SU-DHL-6 (cell line): ENCODE measurements at regions not wholly inside any gene's neighbourhood (a gene's known extent, or its start where the extent isn't known, plus 50 kb on each side); places are given as distances from the start of the nearest gene placed in this dataset.

Source experiments
- CTCF ChIP-seq: fragments of 200-600 bp; sonication (generic); IDR thresholded peaks from one replicate; pipeline ENCODE4 v1.5.1; 2017; ENCODE audit warnings: antibody characterized with exemption, mild to moderate bottlenecking, low read length, moderate library complexity; ENCODE audit not compliant: insufficient read depth, poor library complexity, severe bottlenecking
- EZH2phosphoT487 ChIP-seq: fragments of 200-600 bp; sonication (generic), shearing (Covaris generic); conservative IDR thresholded peaks from 2 replicates; pipeline ENCODE4 v1.6.1; 2018; ENCODE audit warnings: mild to moderate bottlenecking, antibody characterized with exemption, low read length, moderate library complexity, mixed read lengths

- TF ChIP-seq EZH2phosphoT487 (no peak), CTCF (no peak)
Measured at GRCh38 chr1:234955107-234955731, 173.4 kb downstream of the TOMM20 start.
